Suprapubic skin (tissue), 4 donors: ENCODE measurements at regions not wholly inside any gene's neighbourhood (a gene's known extent, or its start where the extent isn't known, plus 50 kb on each side); places are given as distances from the start of the nearest gene placed in this dataset.

ENCODE experiments used
- CTCF ChIP-seq, 2 donors: fragments of 200-600 bp in 1 of 2; fragments of 450-650 bp in 1 of 2; sonication (generic) in 1 of 2; IDR thresholded peaks; one replicate each; pipeline ENCODE4 v1.5.1; 2016 to 2019; ENCODE audit warnings: antibody characterized with exemption in 2 of 2, mild to moderate bottlenecking in 1 of 2, moderate library complexity in 1 of 2
- POLR2A ChIP-seq, 2 donors: fragments of 450-650 bp; IDR thresholded peaks; one replicate each; pipeline ENCODE4 v1.6.1; 2017; ENCODE audit warnings: antibody characterized with exemption in 2 of 2, mild to moderate bottlenecking in 2 of 2, moderate library complexity in 2 of 2
- POLR2AphosphoS5 ChIP-seq, 3 donors: sonication (generic); formaldehyde crosslinking; IDR thresholded peaks; one replicate each; pipeline ENCODE4 v1.6.1; 2017; ENCODE audit warnings: antibody characterized with exemption in 3 of 3

DNA sequence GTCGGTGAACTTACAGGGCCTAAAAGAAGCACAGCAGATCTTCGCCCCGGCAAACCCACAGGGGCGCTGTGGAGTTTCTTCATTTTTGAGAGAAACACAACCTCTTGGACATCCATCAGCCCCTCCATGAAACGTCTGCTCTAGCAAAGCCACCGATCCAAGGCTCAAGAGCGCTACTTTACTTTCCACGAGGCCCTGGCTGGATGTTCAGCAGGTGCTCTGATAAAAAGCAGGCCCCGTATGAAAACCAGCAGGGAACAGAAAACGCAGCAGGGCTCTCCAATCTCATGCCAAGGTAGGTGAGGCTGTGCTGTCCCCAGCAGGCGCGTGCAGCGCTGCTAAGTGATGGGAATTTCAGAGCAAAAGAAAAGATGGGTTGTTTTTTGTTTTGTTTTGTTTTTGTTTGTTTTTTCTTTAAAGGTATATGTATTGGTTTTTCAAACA lies 86.7 kb downstream of the IRS2 start:
- TF ChIP-seq POLR2AphosphoS5 (IDR thresholded peaks at IDR 0.05) (no peak), CTCF (IDR thresholded peaks at IDR 0.05) (no peak), POLR2A (IDR thresholded peaks at IDR 0.05) (no peak)
